ENCODE measurements at regions not wholly inside any gene's neighbourhood (a gene's known extent, or its start where the extent isn't known, plus 50 kb on each side); places are given as distances from the start of the nearest gene placed in this dataset.

DNA sequence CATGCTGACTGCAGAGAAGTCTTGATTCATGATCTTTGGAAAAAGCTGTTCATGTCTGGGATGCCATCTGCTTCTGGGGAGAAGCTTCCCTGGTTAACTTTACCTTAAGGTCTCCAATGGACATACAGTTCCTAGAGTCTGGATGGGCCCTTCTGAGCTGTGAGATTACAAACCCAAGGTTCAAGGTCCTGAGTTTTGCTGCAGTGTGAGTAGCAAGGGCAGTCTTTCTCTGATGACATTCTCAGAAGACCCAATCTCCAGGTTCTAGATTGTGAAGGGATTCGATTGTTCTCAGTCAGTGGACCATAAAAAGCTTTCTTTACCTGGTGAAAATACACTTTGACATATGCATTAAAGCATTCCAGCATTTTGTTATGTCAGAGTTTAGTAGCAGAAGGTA lies 179.2 kb downstream of the AASDH start:
- H3K36me3 ChIP-seq (ENCODE audit: control insufficient read depth in 1 of 2, insufficient read depth in 2 of 2, low read length in 2 of 2): no peaks in the 10 kb centered on the region
- no peaks in the 10 kb centered on the region for H3K4me1 ChIP-seq (ENCODE audit: control insufficient read depth in 1 of 2, insufficient read depth in 2 of 2, low read length in 2 of 2)
- no peak overlapping the region for H3K27ac ChIP-seq (ENCODE audit: low read length)
- no peak overlapping the region for H3K4me3 ChIP-seq (ENCODE audit: low read depth in 1 of 2, low read length in 2 of 2)
- H3K9me3 ChIP-seq (ENCODE audit: control insufficient read depth in 1 of 2, low read length in 2 of 2): peaks cover 0 to 3% of the 10 kb centered on the region in 2 donors
- no peaks in the 10 kb centered on the region for H3K27me3 ChIP-seq (ENCODE audit: low read depth, low read length)

- H3K27me3 ChIP-seq (ENCODE audit: low read depth, low read length): no peaks in the 10 kb centered on the region
- no peak overlapping the region for H3K4me3 ChIP-seq (ENCODE audit: low read depth in 1 of 2, low read length in 2 of 2)
- no peaks in the 10 kb centered on the region for H3K4me1 ChIP-seq (ENCODE audit: control insufficient read depth in 1 of 2, insufficient read depth in 2 of 2, low read length in 2 of 2)
Measured at GRCh38 chr4:56206258-56206657, 181.0 kb downstream of the AASDH start.

GRCh38 chr4:56200275-56200674 lies 187.0 kb downstream of the AASDH start:
- no peaks in the 10 kb centered on the region for H3K4me1 ChIP-seq (ENCODE audit: control insufficient read depth in 1 of 2, insufficient read depth in 2 of 2, low read length in 2 of 2)
- no peak overlapping the region for H3K27ac ChIP-seq (ENCODE audit: low read length)
- H3K9me3 ChIP-seq (ENCODE audit: control insufficient read depth in 1 of 2, low read length in 2 of 2): no peaks in the 10 kb centered on the region
- no peaks in the 10 kb centered on the region for H3K36me3 ChIP-seq (ENCODE audit: control insufficient read depth in 1 of 2, insufficient read depth in 2 of 2, low read length in 2 of 2)
- H3K27me3 ChIP-seq (ENCODE audit: low read depth, low read length): no peaks in the 10 kb centered on the region
- no peak overlapping the region for H3K4me3 ChIP-seq (ENCODE audit: low read depth in 1 of 2, low read length in 2 of 2)

More at GRCh38 chr4:56206258-56206657, 181.0 kb downstream of the AASDH start:
- H3K27ac ChIP-seq (ENCODE audit: low read length): no peak overlapping the region
- peaks cover 0 to under 1% of the 10 kb centered on the region in 2 donors for H3K9me3 ChIP-seq (ENCODE audit: control insufficient read depth in 1 of 2, low read length in 2 of 2)
- H3K36me3 ChIP-seq (ENCODE audit: control insufficient read depth in 1 of 2, insufficient read depth in 2 of 2, low read length in 2 of 2): no peaks in the 10 kb centered on the region

- no peak overlapping the region for H3K4me3 ChIP-seq (ENCODE audit: low read depth in 1 of 2, low read length in 2 of 2)
- H3K4me1 ChIP-seq (ENCODE audit: control insufficient read depth in 1 of 2, insufficient read depth in 2 of 2, low read length in 2 of 2): no peaks in the 10 kb centered on the region
- H3K36me3 ChIP-seq (ENCODE audit: control insufficient read depth in 1 of 2, insufficient read depth in 2 of 2, low read length in 2 of 2): no peaks in the 10 kb centered on the region
- no peaks in the 10 kb centered on the region for H3K9me3 ChIP-seq (ENCODE audit: control insufficient read depth in 1 of 2, low read length in 2 of 2)
- no peak overlapping the region for H3K27ac ChIP-seq (ENCODE audit: low read length)
- H3K27me3 ChIP-seq (ENCODE audit: low read depth, low read length): no peaks in the 10 kb centered on the region
Measured at GRCh38 chr4:56198265-56198664, 189.0 kb downstream of the AASDH start.

DNA sequence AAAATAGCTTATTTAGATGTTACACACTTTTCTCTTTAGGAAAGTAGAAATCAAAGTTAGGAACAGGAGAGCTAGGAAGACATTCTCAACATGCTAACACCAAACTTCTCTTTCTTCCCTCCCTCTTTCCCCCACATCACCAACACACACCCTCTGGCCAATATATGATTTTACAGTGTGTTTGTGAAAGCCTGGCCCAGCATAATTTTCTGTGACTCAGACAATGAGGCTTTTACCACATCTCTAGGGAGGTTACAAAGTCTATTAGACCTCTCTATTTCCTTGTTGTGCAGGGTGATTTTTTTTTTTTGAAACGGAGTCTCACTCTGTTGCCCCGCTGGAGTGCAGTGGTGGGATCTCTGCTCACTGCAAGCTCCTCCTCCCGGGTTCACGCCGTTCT lies 189.9 kb downstream of the AASDH start:
- Histone ChIP-seq H3K36me3 (ENCODE audit: control insufficient read depth in 1 of 2, insufficient read depth in 2 of 2, low read length in 2 of 2) (no peaks in the 10 kb centered on the region), H3K27me3 (ENCODE audit: low read depth, low read length) (no peaks in the 10 kb centered on the region), H3K4me1 (ENCODE audit: control insufficient read depth in 1 of 2, insufficient read depth in 2 of 2, low read length in 2 of 2) (no peaks in the 10 kb centered on the region), H3K4me3 (ENCODE audit: low read depth in 1 of 2, low read length in 2 of 2) (no peak overlapping the region), H3K9me3 (ENCODE audit: control insufficient read depth in 1 of 2, low read length in 2 of 2) (no peaks in the 10 kb centered on the region), H3K27ac (ENCODE audit: low read length) (no peak overlapping the region)

DNA sequence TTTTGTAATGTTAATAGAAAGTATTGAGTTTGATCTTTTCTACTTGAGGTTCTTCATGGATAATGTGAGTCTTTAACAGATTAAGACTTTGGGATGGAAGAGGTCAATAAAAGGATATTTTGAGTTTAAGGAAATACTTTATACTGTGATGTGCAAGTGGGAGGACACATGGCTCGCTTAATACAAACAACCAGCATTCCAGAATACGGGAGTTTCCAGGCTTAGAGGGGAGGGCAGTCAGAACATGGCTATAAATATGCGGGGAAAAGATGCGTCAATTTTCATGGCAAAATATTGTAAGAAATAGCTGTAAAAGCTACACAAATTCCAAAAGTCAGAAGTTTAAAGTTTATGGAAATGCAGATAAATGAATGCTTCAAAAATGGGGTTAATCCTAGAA lies 192.3 kb downstream of the AASDH start:
- H3K27ac ChIP-seq (ENCODE audit: low read length): peak overlapping the region; percentile 42
- no peaks in the 10 kb centered on the region for H3K4me1 ChIP-seq (ENCODE audit: control insufficient read depth in 1 of 2, insufficient read depth in 2 of 2, low read length in 2 of 2)
- no peaks in the 10 kb centered on the region for H3K9me3 ChIP-seq (ENCODE audit: control insufficient read depth in 1 of 2, low read length in 2 of 2)
- no peak overlapping the region for H3K4me3 ChIP-seq (ENCODE audit: low read depth in 1 of 2, low read length in 2 of 2)
- no peaks in the 10 kb centered on the region for H3K27me3 ChIP-seq (ENCODE audit: low read depth, low read length)
- no peaks in the 10 kb centered on the region for H3K36me3 ChIP-seq (ENCODE audit: control insufficient read depth in 1 of 2, insufficient read depth in 2 of 2, low read length in 2 of 2)

DNA sequence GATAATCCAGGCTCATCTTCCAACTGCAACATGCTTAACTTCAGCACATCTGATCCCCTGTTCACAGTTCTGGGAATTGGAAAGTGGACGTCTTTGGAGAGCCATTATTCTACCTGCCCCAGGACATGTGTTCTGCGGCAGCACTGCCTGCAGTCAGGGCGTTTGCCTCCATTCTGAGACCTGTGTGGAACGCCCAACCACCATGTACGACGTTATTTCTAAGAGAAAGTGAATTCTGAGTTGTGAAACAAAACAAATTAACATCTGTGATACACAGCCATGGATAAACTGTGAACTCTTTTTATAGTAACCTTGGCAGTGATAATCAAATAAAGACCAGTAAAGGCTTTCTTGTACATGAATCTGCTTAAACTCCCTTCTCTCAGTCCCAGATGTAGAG lies 195.8 kb downstream of the AASDH start:
- no peaks in the 10 kb centered on the region for H3K9me3 ChIP-seq (ENCODE audit: control insufficient read depth in 1 of 2, low read length in 2 of 2)
- H3K27me3 ChIP-seq (ENCODE audit: low read depth, low read length): no peaks in the 10 kb centered on the region
- H3K4me1 ChIP-seq (ENCODE audit: control insufficient read depth in 1 of 2, insufficient read depth in 2 of 2, low read length in 2 of 2): no peaks in the 10 kb centered on the region
- no peak overlapping the region for H3K27ac ChIP-seq (ENCODE audit: low read length)
- H3K4me3 ChIP-seq (ENCODE audit: low read depth in 1 of 2, low read length in 2 of 2): no peak overlapping the region
- H3K36me3 ChIP-seq (ENCODE audit: control insufficient read depth in 1 of 2, insufficient read depth in 2 of 2, low read length in 2 of 2): no peaks in the 10 kb centered on the region

DNA sequence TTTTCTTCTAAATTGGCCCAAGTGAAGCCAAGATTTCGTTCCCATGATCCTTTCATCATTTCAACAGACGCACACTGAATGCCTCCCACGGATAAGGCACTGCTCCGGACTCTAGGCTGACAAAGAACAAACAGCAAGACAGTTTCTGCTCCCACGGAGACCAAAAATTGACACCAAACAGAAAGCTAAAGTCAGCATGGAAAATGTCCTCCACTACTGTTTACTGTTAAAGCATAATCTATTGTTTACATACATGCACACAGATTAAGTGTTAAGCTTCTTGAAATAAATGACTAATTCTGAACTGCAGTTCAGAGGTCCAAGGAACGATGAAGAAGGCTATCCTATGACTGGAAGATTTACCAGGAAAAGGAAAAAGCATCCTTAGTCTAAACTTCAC lies 199.6 kb downstream of the AASDH start:
- Histone ChIP-seq H3K9me3 (ENCODE audit: control insufficient read depth in 1 of 2, low read length in 2 of 2) (no peaks in the 10 kb centered on the region), H3K4me1 (ENCODE audit: control insufficient read depth in 1 of 2, insufficient read depth in 2 of 2, low read length in 2 of 2) (no peaks in the 10 kb centered on the region), H3K36me3 (ENCODE audit: control insufficient read depth in 1 of 2, insufficient read depth in 2 of 2, low read length in 2 of 2) (no peaks in the 10 kb centered on the region), H3K27ac (ENCODE audit: low read length) (no peak overlapping the region), H3K4me3 (ENCODE audit: low read depth in 1 of 2, low read length in 2 of 2) (no peak overlapping the region), H3K27me3 (ENCODE audit: low read depth, low read length) (no peaks in the 10 kb centered on the region)

- Histone ChIP-seq H3K36me3 (ENCODE audit: control insufficient read depth in 1 of 2, insufficient read depth in 2 of 2, low read length in 2 of 2) (no peaks in the 10 kb centered on the region), H3K4me1 (ENCODE audit: control insufficient read depth in 1 of 2, insufficient read depth in 2 of 2, low read length in 2 of 2) (no peaks in the 10 kb centered on the region), H3K4me3 (ENCODE audit: low read depth in 1 of 2, low read length in 2 of 2) (no peak overlapping the region), H3K27me3 (ENCODE audit: low read depth, low read length) (no peaks in the 10 kb centered on the region), H3K27ac (ENCODE audit: low read length) (no peak overlapping the region), H3K9me3 (ENCODE audit: control insufficient read depth in 1 of 2, low read length in 2 of 2) (no peaks in the 10 kb centered on the region)
Measured at GRCh38 chr4:56186808-56187523, 200.3 kb downstream of the AASDH start.

- H3K27me3 ChIP-seq (ENCODE audit: low read depth, low read length): no peaks in the 10 kb centered on the region
- no peak overlapping the region for H3K27ac ChIP-seq (ENCODE audit: low read length)
- H3K36me3 ChIP-seq (ENCODE audit: control insufficient read depth in 1 of 2, insufficient read depth in 2 of 2, low read length in 2 of 2): no peaks in the 10 kb centered on the region
- no peak overlapping the region for H3K4me3 ChIP-seq (ENCODE audit: low read depth in 1 of 2, low read length in 2 of 2)
- H3K4me1 ChIP-seq (ENCODE audit: control insufficient read depth in 1 of 2, insufficient read depth in 2 of 2, low read length in 2 of 2): no peaks in the 10 kb centered on the region
- no peaks in the 10 kb centered on the region for H3K9me3 ChIP-seq (ENCODE audit: control insufficient read depth in 1 of 2, low read length in 2 of 2)
Measured at GRCh38 chr4:56185901-56186300, 201.4 kb downstream of the AASDH start.

- no peaks in the 10 kb centered on the region for H3K9me3 ChIP-seq (ENCODE audit: control insufficient read depth in 1 of 2, low read length in 2 of 2)
- no peaks in the 10 kb centered on the region for H3K4me1 ChIP-seq (ENCODE audit: control insufficient read depth in 1 of 2, insufficient read depth in 2 of 2, low read length in 2 of 2)
- no peaks in the 10 kb centered on the region for H3K36me3 ChIP-seq (ENCODE audit: control insufficient read depth in 1 of 2, insufficient read depth in 2 of 2, low read length in 2 of 2)
- no peak overlapping the region for H3K4me3 ChIP-seq (ENCODE audit: low read depth in 1 of 2, low read length in 2 of 2)
- no peaks in the 10 kb centered on the region for H3K27me3 ChIP-seq (ENCODE audit: low read depth, low read length)
- no peak overlapping the region for H3K27ac ChIP-seq (ENCODE audit: low read length)
Measured at GRCh38 chr4:56184214-56184613, 203.1 kb downstream of the AASDH start.

- H3K9me3 ChIP-seq (ENCODE audit: control insufficient read depth in 1 of 2, low read length in 2 of 2): no peaks in the 10 kb centered on the region
- H3K36me3 ChIP-seq (ENCODE audit: control insufficient read depth in 1 of 2, insufficient read depth in 2 of 2, low read length in 2 of 2): no peaks in the 10 kb centered on the region
- H3K4me3 ChIP-seq (ENCODE audit: low read depth in 1 of 2, low read length in 2 of 2): no peak overlapping the region
- no peaks in the 10 kb centered on the region for H3K27me3 ChIP-seq (ENCODE audit: low read depth, low read length)
- no peaks in the 10 kb centered on the region for H3K4me1 ChIP-seq (ENCODE audit: control insufficient read depth in 1 of 2, insufficient read depth in 2 of 2, low read length in 2 of 2)
- no peak overlapping the region for H3K27ac ChIP-seq (ENCODE audit: low read length)
Measured at GRCh38 chr4:56183344-56183959, 203.8 kb downstream of the AASDH start.

Measured in muscle layer of duodenum (tissue), 2 donors.